ENCODE measurements at regions not wholly inside any gene's neighbourhood (a gene's known extent, or its start where the extent isn't known, plus 50 kb on each side); places are given as distances from the start of the nearest gene placed in this dataset.

DNA sequence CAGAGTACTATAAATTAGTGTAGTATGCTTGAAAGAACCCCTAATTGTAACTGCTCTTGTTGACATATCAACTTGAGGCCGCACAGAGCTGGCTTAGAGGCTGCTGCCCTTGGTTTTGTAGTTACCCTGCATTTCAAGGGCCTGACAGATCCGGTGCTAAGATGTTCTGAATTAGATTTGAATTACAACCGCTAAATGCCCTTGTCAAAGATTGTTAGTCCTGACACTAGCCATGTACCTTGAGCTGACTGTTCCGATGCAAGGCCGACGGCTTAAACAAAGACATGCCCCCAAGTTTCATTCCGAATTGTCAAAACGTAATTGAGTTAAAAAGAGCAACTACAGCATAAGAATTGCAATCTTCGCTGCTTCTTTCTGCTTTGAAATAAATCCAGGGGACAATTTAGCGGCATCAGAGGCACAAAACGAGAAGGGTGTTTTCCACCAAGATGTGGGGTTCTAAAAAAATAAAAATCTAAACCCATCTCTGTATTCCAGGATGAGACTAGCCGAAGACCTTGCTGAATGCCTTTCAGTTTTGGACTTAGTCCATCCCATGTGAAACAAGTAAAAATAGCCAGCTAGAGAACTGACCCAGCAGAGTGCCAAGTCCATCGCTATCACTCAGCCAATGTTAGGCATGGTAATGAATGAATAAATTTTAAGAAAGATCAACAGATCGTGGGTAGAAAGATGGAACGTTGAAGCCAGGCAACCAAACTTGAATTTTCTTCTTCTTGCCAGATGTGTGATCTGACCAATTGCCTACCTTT, 148.7 kb downstream of the DICER1 start:
- H3K4me1 ChIP-seq: no peaks in the 10 kb centered on the region
- H3K4me3 ChIP-seq: no peak overlapping the region
- ATAC-seq (ENCODE audit: low FRiP score in 2 of 2) (no peak), DNase-seq (no peak)
- H3K27me3 ChIP-seq: no peaks in the 10 kb centered on the region
- no peaks in the 10 kb centered on the region for H3K9me3 ChIP-seq
- TF ChIP-seq EP300 (IDR thresholded peaks at IDR 0.05) (no peak), POLR2AphosphoS5 (IDR thresholded peaks at IDR 0.05) (no peak), POLR2A (IDR thresholded peaks at IDR 0.05) (no peak)
- TF ChIP-seq, protein P1, sequence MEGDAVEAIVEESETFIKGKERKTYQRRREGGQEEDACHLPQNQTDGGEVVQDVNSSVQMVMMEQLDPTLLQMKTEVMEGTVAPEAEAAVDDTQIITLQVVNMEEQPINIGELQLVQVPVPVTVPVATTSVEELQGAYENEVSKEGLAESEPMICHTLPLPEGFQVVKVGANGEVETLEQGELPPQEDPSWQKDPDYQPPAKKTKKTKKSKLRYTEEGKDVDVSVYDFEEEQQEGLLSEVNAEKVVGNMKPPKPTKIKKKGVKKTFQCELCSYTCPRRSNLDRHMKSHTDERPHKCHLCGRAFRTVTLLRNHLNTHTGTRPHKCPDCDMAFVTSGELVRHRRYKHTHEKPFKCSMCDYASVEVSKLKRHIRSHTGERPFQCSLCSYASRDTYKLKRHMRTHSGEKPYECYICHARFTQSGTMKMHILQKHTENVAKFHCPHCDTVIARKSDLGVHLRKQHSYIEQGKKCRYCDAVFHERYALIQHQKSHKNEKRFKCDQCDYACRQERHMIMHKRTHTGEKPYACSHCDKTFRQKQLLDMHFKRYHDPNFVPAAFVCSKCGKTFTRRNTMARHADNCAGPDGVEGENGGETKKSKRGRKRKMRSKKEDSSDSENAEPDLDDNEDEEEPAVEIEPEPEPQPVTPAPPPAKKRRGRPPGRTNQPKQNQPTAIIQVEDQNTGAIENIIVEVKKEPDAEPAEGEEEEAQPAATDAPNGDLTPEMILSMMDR (IDR thresholded peaks at IDR 0.05): no peak
- no peaks in the 10 kb centered on the region for H3K36me3 ChIP-seq
- no peak overlapping the region for H3K27ac ChIP-seq
- 81 to 83% methylated on average over 15 of the region's 15 CpGs for WGBS, 2 donors

DNA sequence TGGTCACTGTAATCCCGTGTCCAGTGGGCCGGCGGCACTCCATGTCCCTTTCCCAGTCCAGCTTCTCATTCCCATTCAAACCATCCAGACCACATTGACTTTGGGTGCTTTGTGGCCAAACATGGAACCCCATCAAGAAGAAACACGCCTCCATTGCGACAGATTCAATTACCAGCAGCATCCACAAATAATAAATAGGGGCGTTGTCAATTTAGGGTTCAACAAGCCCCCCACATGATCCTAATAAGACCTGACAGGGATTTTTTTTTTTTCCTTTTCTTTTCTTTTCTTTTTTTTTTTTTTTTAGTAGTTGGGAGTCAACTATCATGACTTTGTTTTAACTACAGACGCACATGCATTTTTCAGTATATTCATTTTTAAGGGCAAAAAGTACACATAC, 149.4 kb downstream of the DICER1 start:
- no peak for TF ChIP-seq EP300 (IDR thresholded peaks at IDR 0.05)
- TF ChIP-seq POLR2AphosphoS5 (IDR thresholded peaks at IDR 0.05): no peak
- TF ChIP-seq, protein P1 (IDR thresholded peaks at IDR 0.05): no peak
- TF ChIP-seq POLR2A (IDR thresholded peaks at IDR 0.05): no peak
- no peak overlapping the region for H3K27ac ChIP-seq
- DNase-seq: no peak
- no peaks in the 10 kb centered on the region for H3K36me3 ChIP-seq
- H3K4me3 ChIP-seq: no peak overlapping the region
- 87 to 91% methylated on average over 7 of the region's 7 CpGs for WGBS, 2 donors
- no peak for ATAC-seq (ENCODE audit: low FRiP score in 2 of 2)
- no peaks in the 10 kb centered on the region for H3K27me3 ChIP-seq
- no peaks in the 10 kb centered on the region for H3K4me1 ChIP-seq
- H3K9me3 ChIP-seq: no peaks in the 10 kb centered on the region

DNA sequence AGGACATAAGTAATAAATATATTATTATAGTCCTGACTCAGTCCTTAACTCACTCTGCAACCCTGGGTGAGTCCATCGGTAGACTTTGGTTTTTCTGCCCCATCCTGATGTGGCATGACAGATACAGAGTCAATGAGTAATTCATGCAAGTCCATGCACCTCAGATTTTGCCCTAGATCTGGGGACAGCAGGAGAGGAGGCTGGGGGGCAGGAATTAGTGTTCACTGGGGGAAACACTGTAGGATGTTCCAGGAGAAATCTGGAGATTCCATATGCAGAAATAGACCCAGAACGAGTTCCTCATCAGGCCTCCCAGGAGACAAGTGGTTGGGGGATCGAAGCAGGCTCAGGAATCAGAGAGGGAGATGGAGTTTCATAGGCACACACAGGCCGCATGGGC, 150.8 kb downstream of the DICER1 start:
- H3K27ac ChIP-seq: no peak overlapping the region
- no peaks in the 10 kb centered on the region for H3K36me3 ChIP-seq
- TF ChIP-seq POLR2AphosphoS5 (IDR thresholded peaks at IDR 0.05): no peak
- TF ChIP-seq, protein P1 (IDR thresholded peaks at IDR 0.05): no peak
- TF ChIP-seq POLR2A (IDR thresholded peaks at IDR 0.05): no peak
- no peak for TF ChIP-seq EP300 (IDR thresholded peaks at IDR 0.05)
- WGBS, 2 donors: 77 to 82% methylated on average over 4 of the region's 4 CpGs
- H3K4me3 ChIP-seq: no peak overlapping the region
- no peak for ATAC-seq (ENCODE audit: low FRiP score in 2 of 2)
- no peak for DNase-seq
- H3K27me3 ChIP-seq: no peaks in the 10 kb centered on the region
- no peaks in the 10 kb centered on the region for H3K4me1 ChIP-seq
- no peaks in the 10 kb centered on the region for H3K9me3 ChIP-seq

DNA sequence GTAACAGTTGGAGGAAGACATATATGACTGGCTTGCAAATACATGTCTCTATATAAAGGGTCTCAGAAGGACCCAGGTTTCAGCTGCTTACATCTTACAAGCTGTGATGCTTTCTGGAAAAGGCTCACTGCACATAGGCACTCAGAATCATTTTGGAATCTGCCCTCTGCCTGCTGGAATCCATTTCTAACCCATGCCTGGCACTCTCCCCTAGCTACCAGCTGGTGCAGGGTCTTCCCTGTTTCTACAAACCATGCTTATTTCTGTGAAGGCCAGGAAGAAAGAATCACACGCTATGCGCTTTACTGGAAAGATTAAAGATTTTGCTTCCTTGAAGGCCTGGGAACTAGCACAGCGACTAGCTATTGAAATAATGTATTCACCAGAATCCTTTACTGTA, 151.3 kb downstream of the DICER1 start:
- Histone ChIP-seq H3K4me1 (no peaks in the 10 kb centered on the region), H3K27me3 (no peaks in the 10 kb centered on the region), H3K9me3 (no peaks in the 10 kb centered on the region), H3K36me3 (no peaks in the 10 kb centered on the region), H3K27ac (no peak overlapping the region), H3K4me3 (no peak overlapping the region)
- no peak for ATAC-seq (ENCODE audit: low FRiP score in 2 of 2)
- WGBS, 2 donors: 93 to 98% methylated on average over 3 of the region's 3 CpGs
- DNase-seq: no peak
- TF ChIP-seq POLR2A (IDR thresholded peaks at IDR 0.05): no peak
- TF ChIP-seq POLR2AphosphoS5 (IDR thresholded peaks at IDR 0.05): no peak
- TF ChIP-seq, protein P1 (IDR thresholded peaks at IDR 0.05): no peak
- TF ChIP-seq EP300 (IDR thresholded peaks at IDR 0.05): no peak
